HG03354 (cell line): ENCODE measurements at regions not wholly inside any gene's neighbourhood (a gene's known extent, or its start where the extent isn't known, plus 50 kb on each side); places are given as distances from the start of the nearest gene placed in this dataset.
A peak's percentile ranks its signal among the peaks of the same experiment; 100 is the strongest.
"Not testable (repeated sequence)": the region's sequence is repeated elsewhere in the genome, so short reads cannot be mapped to it uniquely, and the experiment has no call there.

Experiments
- ATAC-seq: cut with Tn5 transposase; IDR thresholded peaks from one replicate; pipeline ENCODE4 v1.9.1; 2021; ENCODE audit warnings: mild to moderate bottlenecking; ENCODE audit not compliant: unreplicated experiment, poor library complexity, severe bottlenecking

DNA sequence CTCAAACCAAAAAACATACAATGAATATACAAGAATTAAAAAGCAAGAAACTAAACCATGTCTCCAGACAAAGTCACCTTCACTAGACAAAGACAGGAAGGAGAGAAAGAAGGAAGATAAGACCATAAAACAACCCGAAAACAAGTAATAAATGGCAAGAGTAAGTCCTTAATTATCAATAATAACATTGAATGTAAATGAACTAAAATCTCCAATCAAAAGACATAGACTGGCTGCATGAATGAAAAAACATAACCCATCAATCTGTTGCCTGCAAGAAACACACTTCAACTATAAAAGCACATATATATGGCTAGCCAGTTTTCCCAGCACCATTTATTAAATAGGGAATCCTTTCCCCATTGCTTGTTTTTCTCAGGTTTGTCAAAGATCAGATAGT, 100.8 kb upstream of the SAMSN1 start:
- ATAC-seq = no peak

DNA sequence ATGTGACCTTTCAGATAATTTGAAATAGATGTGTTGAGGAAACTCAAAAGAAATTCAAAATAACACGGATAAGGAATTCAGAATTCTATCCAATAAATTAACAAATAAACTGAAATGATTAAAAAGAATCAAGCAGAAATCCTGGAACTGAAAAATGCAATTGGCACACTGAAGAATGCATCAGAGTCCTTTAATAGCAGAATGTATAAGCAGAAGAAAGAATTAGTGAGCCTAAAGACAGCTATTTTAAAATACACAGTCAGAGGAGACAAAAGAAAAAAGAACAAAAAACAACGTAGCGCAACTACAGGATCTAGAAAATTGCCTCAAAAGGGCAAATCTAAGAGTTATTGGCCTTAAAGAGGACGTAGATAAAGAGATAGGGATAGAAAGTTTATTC, 99.6 kb upstream of the SAMSN1 start:
- ATAC-seq = no peak

DNA sequence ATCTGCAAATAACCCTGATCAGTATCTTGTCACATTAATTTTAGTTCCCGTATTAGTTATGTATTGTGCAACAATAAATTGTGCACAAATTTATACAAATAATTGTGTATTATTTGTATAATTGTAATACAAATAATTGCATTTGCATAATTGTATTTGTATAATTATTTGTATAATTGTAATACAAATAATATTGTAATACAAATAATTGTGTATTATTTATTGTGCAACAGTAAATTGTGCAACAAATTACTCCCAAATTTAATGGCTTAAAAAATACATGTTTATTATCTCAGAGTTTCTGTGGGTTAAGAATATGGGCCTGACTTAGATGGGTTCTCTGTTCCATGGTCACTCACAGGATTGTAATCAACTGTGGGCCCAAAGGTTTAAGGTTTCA, 86.2 kb upstream of the SAMSN1 start:
- no peak for ATAC-seq

DNA sequence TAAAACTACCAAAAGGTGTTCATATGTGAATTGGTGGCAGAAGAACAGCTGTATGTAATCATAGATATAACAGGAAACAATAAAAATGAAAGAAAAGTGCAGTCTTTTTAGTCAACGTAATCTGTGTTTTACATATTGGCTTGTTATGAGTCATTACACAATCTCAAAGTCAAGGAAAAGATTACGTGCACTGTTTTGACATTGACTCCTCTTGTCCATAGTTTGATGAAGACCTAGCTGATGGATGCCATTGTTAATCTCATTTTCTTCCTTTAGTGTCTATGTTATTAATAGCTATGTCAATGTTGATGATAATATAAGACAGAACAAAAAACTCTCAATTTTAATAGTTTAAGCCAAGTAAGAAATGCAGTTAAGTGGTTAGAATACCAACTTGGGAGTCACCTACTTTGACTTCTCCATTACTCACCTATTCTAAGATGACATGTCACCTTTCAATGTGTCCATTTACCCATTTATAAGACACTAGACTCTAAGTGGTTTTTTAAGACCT, 84.5 kb upstream of the SAMSN1 start:
- ATAC-seq = peak; percentile 86

DNA sequence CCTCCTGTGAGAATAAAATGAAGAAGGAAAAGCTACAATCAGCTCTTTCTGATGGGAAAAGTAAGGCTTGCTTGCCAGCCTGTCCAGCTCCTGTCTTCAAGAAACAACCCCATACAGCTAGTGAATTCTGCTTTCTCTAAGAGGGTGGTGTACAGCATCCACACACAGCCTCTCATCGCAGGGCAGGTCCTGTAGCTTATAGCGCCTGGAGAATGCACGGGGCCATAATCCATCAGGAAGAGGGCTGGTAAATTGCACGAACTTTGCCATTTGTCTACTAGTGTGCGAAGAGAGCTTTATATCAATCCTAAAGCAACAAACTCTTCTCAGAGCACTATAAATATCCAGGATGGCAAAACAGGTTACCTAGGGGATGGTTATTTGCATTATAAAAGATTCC, 83.3 kb upstream of the SAMSN1 start:
- ATAC-seq = no peak

DNA sequence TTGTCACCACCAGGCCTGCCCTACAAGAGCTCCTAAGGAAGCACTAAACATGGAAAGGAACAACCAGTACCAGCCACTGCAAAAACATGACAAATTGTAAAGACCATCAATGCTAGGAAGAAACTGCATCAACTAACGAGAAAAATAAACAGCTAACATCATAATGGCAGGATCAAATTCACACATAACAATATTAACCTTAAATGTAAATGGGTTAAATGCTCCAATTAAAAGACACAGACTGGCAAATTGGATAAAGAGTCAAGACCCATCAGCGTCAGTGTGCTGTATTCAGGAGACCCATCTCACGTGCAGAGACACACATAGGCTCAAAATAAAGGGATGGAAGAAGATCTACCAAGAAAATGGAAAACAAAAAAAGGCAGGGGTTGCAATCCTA, 77.0 kb upstream of the SAMSN1 start:
- not testable (repeated sequence) for ATAC-seq

DNA sequence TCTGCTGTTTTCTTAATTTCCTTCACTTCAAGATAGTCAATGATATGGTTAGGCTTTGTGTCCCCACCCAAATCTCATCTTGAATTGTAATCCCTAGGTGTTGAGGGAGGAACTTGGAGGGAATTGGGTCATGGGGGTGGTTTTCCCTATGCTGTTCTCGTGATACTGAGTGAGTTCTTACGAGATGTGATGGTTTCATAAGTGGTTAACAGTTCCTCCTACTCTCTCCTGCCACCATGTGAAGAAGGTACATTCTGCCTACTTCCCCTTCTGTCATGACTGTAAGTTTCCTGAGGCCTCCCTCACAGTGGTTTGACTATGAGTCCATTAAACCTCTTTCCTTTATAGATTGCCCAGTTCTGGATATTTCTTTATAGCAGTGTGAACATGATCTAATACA, 74.0 kb upstream of the SAMSN1 start:
- no peak for ATAC-seq

DNA sequence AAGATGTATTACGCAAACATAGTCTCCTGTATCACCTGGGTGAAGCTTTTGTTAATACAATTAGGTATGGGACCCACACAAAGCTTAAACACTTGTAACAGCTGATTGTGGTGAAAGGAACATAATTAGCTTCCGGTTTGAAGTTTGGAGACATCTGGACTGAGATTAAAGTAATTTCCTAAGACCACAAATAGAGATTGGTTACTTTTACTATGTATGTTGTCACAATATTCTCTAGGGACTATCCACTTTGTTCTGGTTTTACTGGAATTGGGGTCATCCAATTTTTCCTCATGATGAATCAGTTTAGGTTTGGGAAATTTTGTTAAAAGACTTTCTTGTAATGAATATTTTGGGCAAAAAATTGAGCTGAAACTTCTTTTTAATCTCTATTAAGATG, 71.8 kb upstream of the SAMSN1 start:
- no peak for ATAC-seq

DNA sequence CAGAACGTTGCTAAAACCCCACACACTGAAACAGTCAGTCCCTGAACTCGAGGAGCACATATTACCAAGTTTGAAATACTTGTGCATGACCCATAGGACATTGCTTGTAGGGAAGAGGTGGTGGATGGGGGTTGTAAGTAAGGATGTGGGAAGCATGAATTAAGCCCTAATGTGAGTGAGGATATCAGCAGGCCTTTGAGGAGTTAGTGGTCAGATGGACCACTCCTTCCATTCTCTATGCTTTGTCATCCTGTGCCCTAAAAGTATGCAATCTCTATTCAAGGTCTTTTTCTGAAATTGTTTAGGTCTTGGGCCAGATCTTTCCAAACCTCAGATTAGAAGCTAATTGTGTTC, 70.9 kb upstream of the SAMSN1 start:
- no peak for ATAC-seq

DNA sequence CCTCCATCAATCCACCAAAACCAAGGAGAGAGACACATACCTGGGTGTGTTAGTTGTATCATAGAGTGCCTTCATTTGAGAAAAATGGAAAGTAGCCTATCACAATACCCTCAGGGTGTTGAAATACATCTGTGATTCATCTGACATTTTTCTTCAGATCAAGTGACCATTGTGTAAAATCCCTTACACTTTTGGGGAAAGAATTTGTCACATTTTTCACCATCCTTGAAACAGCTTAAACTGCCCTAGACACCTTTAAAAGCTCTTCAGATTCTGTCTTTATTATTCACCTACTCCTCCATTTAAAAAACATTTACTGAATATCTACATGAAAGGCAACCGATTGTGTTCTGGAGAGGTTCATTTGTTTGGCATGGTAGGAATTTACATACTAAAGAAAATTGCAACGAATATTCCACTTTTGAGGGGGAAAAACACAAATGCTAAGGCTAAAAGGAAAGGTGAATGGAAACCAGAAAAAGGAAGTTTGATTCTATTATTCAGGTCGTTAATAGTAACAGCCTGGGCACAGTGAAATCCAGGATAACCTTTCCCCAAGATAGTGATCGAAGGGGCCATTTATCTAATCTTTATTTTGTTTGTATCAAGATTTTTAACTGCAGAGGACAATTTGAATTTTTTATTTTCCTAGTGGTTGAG, 70.4 kb upstream of the SAMSN1 start:
- ATAC-seq = no peak

DNA sequence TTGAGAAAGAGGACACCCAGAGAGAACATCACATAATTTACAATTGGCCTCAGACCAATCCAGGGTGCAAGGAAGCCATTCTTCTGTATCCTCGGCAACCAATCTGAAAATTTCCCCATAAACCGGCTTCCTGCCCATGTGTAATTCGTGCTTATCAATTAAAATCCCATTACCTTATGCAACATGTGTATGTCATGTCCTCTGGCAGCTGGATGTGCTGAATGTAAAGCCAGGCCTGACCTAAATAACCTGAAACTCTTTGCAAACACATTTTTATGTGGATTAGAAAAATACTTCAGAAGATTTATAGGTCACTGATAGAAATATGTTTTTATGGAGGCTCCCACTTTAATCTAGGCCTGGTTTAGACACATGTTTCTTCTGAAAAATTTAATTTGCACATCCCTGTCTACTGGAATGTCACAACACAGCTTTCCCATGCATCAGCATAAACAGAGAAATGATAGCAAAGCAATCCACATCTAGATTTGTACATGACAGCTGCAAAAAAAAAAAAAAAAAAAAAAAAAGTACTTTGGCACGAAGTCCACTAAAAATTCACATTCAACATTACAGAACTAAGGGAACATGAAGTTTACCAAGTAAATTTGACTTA, 69.4 kb upstream of the SAMSN1 start:
- no peak for ATAC-seq

DNA sequence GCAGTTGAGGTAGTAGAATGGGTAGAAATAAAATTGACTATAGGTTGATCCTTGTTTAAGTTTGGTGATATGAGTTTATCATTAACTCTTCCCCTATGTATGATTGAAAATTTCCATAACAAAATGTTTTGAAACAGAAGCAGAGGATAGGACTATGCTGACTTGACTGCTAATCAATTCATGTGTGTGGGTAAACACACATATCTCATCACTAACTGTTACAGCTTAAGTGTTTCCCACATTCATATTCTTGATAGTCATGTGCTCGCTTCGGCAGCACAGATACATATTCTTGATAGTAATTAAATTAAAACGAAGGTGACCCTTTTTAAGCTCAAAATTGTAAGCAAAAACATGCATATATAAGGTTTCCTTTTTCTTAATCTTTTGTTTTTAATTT, 68.2 kb upstream of the SAMSN1 start:
- ATAC-seq = no peak

DNA sequence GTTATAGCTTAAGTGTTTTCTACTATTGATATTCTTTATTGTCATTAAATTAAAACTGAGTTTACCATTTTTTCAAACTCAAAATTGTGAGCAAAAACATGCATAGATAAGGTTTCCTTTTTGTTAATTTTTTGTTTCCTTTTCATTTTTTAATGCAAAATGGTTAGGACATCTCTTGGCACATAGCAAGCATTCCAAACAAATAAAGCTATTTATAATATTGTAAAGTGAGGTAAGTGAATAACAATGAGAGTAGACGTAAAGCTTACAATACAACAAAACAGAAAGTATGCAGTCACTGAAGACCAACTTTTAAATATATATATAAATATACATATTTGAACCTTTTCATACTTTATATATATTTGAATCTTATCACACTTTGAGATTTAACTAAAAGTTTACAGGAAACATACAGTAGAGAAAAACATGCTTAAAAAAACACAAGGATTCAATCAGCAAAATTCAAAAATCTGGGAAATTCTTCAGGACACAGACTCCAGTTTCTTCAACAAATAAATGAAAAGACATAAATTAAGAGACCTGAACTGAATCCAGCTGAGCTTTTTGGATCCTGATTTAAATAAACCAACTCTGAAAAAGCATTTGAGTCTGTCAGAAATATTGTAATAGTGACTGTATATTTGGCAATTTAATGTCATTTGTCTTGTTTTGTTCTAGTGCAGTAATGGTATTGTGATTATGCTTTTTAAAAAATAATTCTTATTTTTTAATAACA, 67.5 kb upstream of the SAMSN1 start:
- ATAC-seq = no peak

DNA sequence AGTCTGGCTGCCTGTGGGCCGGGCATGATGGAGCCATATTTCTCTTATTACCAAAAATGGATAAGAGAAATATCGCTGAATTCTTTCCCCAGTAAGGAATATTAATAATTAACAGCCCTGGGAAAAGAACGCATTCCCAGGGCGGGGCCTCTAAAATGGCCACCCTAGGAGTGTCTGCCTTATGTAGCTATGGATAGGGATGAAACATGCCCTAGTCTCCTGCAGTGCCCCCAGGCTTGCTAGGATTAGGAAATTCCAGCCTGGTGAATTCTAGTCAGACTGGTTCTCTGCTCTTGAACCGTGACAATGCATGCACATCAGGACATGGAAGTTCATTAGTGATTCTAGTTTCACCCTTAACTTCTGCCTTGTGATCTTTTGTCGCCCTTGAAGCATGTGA, 64.0 kb upstream of the SAMSN1 start:
- ATAC-seq = not testable (repeated sequence)

DNA sequence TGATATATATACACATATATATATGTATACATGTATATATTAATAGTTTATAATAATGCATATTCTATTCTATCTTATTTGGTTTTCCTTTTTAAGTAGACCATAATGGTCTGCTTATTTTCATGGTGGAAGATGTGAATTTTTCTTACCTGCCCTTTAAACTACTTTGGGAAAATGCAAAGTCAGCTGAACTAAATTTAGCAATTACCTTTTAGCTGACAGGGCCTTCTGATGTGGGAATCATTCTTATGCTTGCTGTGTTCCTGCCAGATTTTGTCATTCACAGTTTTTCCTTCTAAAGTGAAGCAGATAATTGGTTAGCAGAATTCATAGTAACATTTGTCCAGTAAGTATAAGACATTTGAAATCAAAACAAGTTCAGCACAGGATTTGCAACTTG, 63.2 kb upstream of the SAMSN1 start:
- no peak for ATAC-seq

DNA sequence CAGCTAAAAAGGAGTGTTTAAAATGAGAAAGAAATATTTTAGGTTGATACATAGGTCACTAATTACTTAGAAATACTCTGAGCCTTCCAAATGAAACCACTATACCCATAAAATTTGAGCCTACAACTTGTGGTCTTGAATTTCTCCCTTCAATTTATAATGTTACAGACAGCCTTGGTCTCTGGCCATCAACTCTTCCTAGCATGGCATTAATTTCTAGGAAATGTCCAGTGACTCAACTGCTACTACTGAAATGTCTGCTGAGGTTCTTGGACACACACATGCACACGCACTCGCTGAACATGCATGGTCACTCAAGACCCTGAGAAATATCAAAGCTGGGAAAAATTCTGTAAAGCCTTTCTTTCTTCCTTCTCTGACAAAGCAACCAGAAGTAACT, 61.1 kb upstream of the SAMSN1 start:
- ATAC-seq = no peak

DNA sequence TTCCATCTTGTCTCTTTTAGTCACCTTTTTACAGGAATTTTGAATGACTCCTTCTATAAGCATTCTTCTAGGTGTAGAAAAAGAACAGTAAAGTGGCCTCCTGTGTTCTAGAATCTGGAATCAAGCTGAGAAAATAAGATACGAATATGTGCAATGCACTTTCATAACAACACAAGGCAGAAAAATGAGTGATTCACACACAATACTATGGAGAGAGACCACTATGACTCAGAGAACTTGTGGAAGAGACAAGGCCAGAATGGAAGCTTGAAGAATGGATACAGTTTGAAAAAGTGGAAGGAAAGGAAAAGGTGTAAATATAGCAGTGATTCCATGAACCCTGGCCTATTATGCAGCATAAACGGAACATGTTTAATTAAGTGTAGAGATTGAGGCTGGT, 57.1 kb upstream of the SAMSN1 start:
- no peak for ATAC-seq

DNA sequence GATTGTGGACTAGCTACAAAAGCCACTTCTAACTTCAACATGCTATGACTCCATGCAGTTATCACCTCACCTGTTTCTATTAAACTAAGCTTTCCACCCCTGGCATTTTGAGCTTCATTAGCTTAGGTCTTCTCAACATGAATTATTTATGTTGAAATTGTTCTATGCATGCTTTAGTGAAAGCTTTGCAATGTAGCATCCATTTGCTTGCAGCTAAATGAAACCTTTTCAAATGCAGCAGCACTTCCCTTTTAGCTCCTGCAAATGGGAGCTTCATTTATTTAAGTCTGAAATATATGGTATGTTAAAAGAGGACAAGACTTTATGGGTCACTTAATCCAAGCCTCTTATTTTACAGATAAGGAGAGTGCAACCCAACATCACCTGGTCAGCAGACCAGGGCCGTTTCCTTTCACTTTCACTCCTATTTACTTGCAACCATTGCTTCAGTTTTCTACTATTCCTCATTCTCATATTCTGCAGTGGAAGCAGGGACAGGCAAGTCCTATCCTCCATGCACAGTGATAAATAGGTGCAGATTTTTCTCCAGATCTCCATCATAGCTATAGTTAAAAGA, 56.4 kb upstream of the SAMSN1 start:
- peak; percentile 79 for ATAC-seq

DNA sequence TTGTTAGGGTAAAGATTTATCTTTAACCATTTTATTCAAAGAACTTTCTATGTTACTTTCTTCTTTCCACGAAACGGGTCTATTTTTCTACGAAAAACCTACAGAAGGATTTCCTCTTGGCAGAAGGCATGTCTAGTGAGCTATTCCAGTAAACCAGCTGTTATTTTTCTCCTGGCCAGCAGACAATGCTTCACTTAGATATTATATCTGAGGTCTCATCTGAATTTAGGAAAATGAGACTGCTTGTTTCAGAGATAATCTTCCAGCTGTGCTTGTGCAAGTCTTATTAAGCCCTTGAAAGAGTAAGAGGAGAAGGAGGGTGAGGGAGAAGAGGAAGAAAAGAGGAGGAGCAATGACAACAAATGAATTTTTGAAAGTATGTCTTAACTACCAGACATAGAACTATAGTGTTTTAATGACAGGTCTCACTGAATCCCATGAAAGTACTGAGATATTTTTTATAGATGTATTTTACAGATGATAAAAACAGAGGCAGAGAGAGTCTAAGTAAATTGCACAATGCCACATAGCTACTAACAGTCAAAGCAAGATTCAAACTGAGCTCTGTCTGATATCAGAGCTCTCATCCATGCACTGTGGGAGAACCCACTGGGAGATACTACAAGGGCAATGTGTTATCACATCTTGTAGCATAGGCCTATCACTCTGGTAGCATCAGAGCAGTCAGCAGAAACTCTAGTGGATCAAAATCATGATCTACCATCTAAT, 54.6 kb upstream of the SAMSN1 start:
- no peak for ATAC-seq

DNA sequence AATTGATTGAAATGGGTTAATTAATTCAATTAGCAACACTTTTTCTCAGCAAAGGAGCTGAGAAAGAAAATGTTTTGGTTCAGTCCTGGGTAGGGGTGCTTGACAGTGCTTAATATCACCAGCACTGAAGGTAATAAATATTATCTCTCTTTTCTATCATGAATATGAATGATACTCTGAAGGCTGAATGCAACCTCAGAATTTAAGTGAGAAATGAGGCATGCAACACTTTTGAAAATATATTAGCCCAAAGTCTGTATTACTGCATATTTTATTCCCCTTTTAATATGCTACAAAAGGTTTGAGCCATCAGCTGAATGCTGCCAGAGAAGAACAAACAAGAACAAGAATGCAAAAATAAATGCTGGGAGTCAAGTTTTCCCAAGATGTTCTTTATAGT, 52.0 kb upstream of the SAMSN1 start:
- ATAC-seq = no peak
